WTC11 (cell line): ENCODE measurements at regions not wholly inside any gene's neighbourhood (a gene's known extent, or its start where the extent isn't known, plus 50 kb on each side); places are given as distances from the start of the nearest gene placed in this dataset.

Experiments used
- ATAC-seq: fragments of 200-7000 bp; cut with Tn5 transposase; 2 replicates; pipeline ENCODE4 v1.10.0; 2021; ENCODE audit warnings: mild to moderate bottlenecking, moderate library complexity
- CTCF ChIA-PET: fragments of 300-600 bp; sonication (Branson Sonifier 250); formaldehyde crosslinking; loops from one replicate; lab custom pipeline; 2021; ENCODE audit warnings: antibody characterized with exemption; lab: Charles Lee
- POLR2A ChIA-PET: fragments of 350-600 bp; sonication (Branson Sonifier 250); formaldehyde crosslinking; loops from one replicate; lab custom pipeline; 2021; ENCODE audit warnings: antibody characterized with exemption; lab: Charles Lee
- DNase-seq: peaks from one replicate; pipeline ENCODE4 v3.0.0; 2021; ENCODE audit warnings: low spot score
- H3K27ac Mint-ChIP-seq: 2 replicates; pipeline ENCODE4 v1.8.0; 2021; ENCODE audit warnings: mixed read lengths
- H3K27me3 Mint-ChIP-seq: 2 replicates; pipeline ENCODE4 v1.8.0; 2021; ENCODE audit warnings: low read depth, mild to moderate bottlenecking, moderate library complexity, mixed read lengths
- H3K36me3 Mint-ChIP-seq: 2 replicates; pipeline ENCODE4 v1.8.0; 2021; ENCODE audit warnings: mixed read lengths
- H3K4me1 Mint-ChIP-seq: 2 replicates; pipeline ENCODE4 v1.8.0; 2022; ENCODE audit warnings: mixed read lengths
- H3K4me3 Mint-ChIP-seq: 2 replicates; pipeline ENCODE4 v1.8.0; 2021; ENCODE audit warnings: mild to moderate bottlenecking, moderate library complexity, mixed read lengths
- H3K9me3 Mint-ChIP-seq: 2 replicates; pipeline ENCODE4 v1.8.0; 2021; ENCODE audit warnings: mixed read lengths
- CBFB ChIP-seq: sonication (generic); formaldehyde crosslinking; IDR thresholded peaks from 2 replicates; pipeline ENCODE4 v1.8.1; 2022; ENCODE audit warnings: mild to moderate bottlenecking, low read depth, missing genetic modification reagents
- ELF4 ChIP-seq: sonication (generic); formaldehyde crosslinking; IDR thresholded peaks from 2 replicates; pipeline ENCODE4 v1.8.1; 2022; ENCODE audit warnings: low read depth, mild to moderate bottlenecking, moderate library complexity, missing genetic modification reagents
- EMX1 ChIP-seq: fragments of 250-450 bp; sonication (Bioruptor Pico); IDR thresholded peaks from 2 replicates; pipeline ENCODE4 v1.8.0; 2021; ENCODE audit warnings: mild to moderate bottlenecking
- ETV6 ChIP-seq: sonication (generic); formaldehyde crosslinking; IDR thresholded peaks from 2 replicates; pipeline ENCODE4 v1.8.1; 2022; ENCODE audit warnings: mild to moderate bottlenecking, missing genetic modification reagents
- GRHL2 ChIP-seq: fragments of 250-450 bp; sonication (Bioruptor Pico); IDR thresholded peaks from 2 replicates; pipeline ENCODE4 v1.8.0; 2022; ENCODE audit warnings: mild to moderate bottlenecking, moderate library complexity; ENCODE audit not compliant: insufficient replicate concordance, severe bottlenecking
- HMGA2 ChIP-seq: fragments of 250-450 bp; sonication (Bioruptor Pico); IDR thresholded peaks from 2 replicates; pipeline ENCODE4 v1.4.0; 2021; ENCODE audit warnings: mild to moderate bottlenecking, moderate library complexity
- MYBL2 ChIP-seq: sonication (generic); formaldehyde crosslinking; IDR thresholded peaks from 2 replicates; pipeline ENCODE4 v1.8.1; 2023; ENCODE audit warnings: mild to moderate bottlenecking, moderate library complexity, missing genetic modification reagents
- NFATC4 ChIP-seq: fragments of 250-450 bp; sonication (Bioruptor Pico); IDR thresholded peaks from 2 replicates; pipeline ENCODE4 v1.9.0; 2021; ENCODE audit warnings: mild to moderate bottlenecking
- NFE2L1 ChIP-seq: sonication (generic); formaldehyde crosslinking; IDR thresholded peaks from 2 replicates; pipeline ENCODE4 v1.8.1; 2023; ENCODE audit warnings: missing genetic modification reagents
- TEAD1 ChIP-seq: sonication (generic); formaldehyde crosslinking; IDR thresholded peaks from 2 replicates; pipeline ENCODE4 v1.8.0; 2022; ENCODE audit warnings: mild to moderate bottlenecking, missing genetic modification reagents
- ZNF263 ChIP-seq: sonication (generic); formaldehyde crosslinking; IDR thresholded peaks from 2 replicates; pipeline ENCODE4 v1.8.1; 2022; ENCODE audit warnings: low read depth, mild to moderate bottlenecking, moderate library complexity, missing genetic modification reagents
- ZNF317 ChIP-seq: sonication (generic); formaldehyde crosslinking; IDR thresholded peaks from 2 replicates; pipeline ENCODE4 v1.8.1; 2023; ENCODE audit warnings: low read depth, mild to moderate bottlenecking, moderate library complexity, missing genetic modification reagents, borderline replicate concordance
- ZNF416 ChIP-seq: fragments of 250-450 bp; sonication (Bioruptor Pico); IDR thresholded peaks from 2 replicates; pipeline ENCODE4 v1.9.0; 2021; ENCODE audit warnings: mild to moderate bottlenecking, inconsistent platforms
- ZNF425 ChIP-seq: fragments of 250-450 bp; sonication (Bioruptor Pico); conservative IDR thresholded peaks from 2 replicates; pipeline ENCODE4 v1.9.0; 2021; ENCODE audit warnings: mild to moderate bottlenecking
- ZNF512 ChIP-seq: sonication (generic); formaldehyde crosslinking; IDR thresholded peaks from 2 replicates; pipeline ENCODE4 v1.8.1; 2022; ENCODE audit warnings: missing genetic modification reagents, borderline replicate concordance
- ZNF671 ChIP-seq: fragments of 250-450 bp; sonication (Bioruptor Pico); IDR thresholded peaks from 2 replicates; pipeline ENCODE4 v1.8.0; 2021; ENCODE audit warnings: mild to moderate bottlenecking
- TF ChIP-seq, protein P1 (sequence below): sonication (generic); formaldehyde crosslinking; IDR thresholded peaks from 2 replicates; pipeline ENCODE4 v1.8.1; 2023; ENCODE audit warnings: mild to moderate bottlenecking, moderate library complexity, missing genetic modification reagents
- TF ChIP-seq, protein P2 (sequence below): sonication (generic); formaldehyde crosslinking; IDR thresholded peaks from 2 replicates; pipeline ENCODE4 v1.8.1; 2023; ENCODE audit warnings: mild to moderate bottlenecking, missing genetic modification reagents
- TF ChIP-seq, protein P3 (sequence below): fragments of 200-600 bp; IDR thresholded peaks from 2 replicates; pipeline ENCODE4 v1.8.0; 2022; ENCODE audit warnings: antibody characterized with exemption
- TF ChIP-seq, protein P4 (sequence below): fragments of 250-450 bp; sonication (Bioruptor Pico); IDR thresholded peaks from 2 replicates; pipeline ENCODE4 v2.1.2; 2022; ENCODE audit warnings: mild to moderate bottlenecking, moderate library complexity

- ChIA-PET POLR2A (no interaction called here), CTCF (interaction anchor here (0.6 to 1.4 kb wide), 2 partner anchors 13 to 73 kb away, joined by 4 read pairs; no protein-coding TSS in a partner anchor)
- Mint-ChIP-seq H3K9me3 (no peaks in the 10 kb centered on the region), H3K27me3 (no peaks in the 10 kb centered on the region), H3K27ac (no peak overlapping the region), H3K36me3 (no peaks in the 10 kb centered on the region), H3K4me3 (no peak overlapping the region), H3K4me1 (peaks cover 22% of the 10 kb centered on the region)
- TF ChIP-seq ZNF671 (no peak), ZNF263 (CRISPR knock-in tag) (no peak), NFATC4 (no peak), NFE2L1 (CRISPR knock-in tag) (no peak), CBFB (CRISPR knock-in tag) (no peak), HMGA2 (CRISPR knock-in tag) (no peak), MYBL2 (CRISPR knock-in tag) (no peak), ELF4 (no peak), EMX1 (CRISPR knock-in tag) (no peak), ZNF317 (no peak), ETV6 (CRISPR knock-in tag) (no peak), ZNF416 (no peak), GRHL2 (CRISPR knock-in tag) (no peak), ZNF425 (no peak), ZNF512 (CRISPR knock-in tag) (no peak), TEAD1 (CRISPR knock-in tag) (no peak)
- TF ChIP-seq, protein P1, sequence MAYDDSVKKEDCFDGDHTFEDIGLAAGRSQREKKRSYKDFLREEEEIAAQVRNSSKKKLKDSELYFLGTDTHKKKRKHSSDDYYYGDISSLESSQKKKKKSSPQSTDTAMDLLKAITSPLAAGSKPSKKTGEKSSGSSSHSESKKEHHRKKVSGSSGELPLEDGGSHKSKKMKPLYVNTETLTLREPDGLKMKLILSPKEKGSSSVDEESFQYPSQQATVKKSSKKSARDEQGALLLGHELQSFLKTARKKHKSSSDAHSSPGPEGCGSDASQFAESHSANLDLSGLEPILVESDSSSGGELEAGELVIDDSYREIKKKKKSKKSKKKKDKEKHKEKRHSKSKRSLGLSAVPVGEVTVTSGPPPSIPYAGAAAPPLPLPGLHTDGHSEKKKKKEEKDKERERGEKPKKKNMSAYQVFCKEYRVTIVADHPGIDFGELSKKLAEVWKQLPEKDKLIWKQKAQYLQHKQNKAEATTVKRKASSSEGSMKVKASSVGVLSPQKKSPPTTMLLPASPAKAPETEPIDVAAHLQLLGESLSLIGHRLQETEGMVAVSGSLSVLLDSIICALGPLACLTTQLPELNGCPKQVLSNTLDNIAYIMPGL (CRISPR knock-in tag), result no peak
- TF ChIP-seq, protein P2, sequence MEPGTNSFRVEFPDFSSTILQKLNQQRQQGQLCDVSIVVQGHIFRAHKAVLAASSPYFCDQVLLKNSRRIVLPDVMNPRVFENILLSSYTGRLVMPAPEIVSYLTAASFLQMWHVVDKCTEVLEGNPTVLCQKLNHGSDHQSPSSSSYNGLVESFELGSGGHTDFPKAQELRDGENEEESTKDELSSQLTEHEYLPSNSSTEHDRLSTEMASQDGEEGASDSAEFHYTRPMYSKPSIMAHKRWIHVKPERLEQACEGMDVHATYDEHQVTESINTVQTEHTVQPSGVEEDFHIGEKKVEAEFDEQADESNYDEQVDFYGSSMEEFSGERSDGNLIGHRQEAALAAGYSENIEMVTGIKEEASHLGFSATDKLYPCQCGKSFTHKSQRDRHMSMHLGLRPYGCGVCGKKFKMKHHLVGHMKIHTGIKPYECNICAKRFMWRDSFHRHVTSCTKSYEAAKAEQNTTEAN (CRISPR knock-in tag), result no peak
- TF ChIP-seq, protein P3, sequence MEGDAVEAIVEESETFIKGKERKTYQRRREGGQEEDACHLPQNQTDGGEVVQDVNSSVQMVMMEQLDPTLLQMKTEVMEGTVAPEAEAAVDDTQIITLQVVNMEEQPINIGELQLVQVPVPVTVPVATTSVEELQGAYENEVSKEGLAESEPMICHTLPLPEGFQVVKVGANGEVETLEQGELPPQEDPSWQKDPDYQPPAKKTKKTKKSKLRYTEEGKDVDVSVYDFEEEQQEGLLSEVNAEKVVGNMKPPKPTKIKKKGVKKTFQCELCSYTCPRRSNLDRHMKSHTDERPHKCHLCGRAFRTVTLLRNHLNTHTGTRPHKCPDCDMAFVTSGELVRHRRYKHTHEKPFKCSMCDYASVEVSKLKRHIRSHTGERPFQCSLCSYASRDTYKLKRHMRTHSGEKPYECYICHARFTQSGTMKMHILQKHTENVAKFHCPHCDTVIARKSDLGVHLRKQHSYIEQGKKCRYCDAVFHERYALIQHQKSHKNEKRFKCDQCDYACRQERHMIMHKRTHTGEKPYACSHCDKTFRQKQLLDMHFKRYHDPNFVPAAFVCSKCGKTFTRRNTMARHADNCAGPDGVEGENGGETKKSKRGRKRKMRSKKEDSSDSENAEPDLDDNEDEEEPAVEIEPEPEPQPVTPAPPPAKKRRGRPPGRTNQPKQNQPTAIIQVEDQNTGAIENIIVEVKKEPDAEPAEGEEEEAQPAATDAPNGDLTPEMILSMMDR, result no peak
- TF ChIP-seq, protein P4, sequence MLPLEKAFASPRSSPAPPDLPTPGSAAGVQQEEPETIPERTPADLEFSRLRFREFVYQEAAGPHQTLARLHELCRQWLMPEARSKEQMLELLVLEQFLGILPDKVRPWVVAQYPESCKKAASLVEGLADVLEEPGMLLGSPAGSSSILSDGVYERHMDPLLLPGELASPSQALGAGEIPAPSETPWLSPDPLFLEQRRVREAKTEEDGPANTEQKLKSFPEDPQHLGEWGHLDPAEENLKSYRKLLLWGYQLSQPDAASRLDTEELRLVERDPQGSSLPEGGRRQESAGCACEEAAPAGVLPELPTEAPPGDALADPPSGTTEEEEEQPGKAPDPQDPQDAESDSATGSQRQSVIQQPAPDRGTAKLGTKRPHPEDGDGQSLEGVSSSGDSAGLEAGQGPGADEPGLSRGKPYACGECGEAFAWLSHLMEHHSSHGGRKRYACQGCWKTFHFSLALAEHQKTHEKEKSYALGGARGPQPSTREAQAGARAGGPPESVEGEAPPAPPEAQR, result no peak
- DNase-seq (no peak), ATAC-seq (no peak)
Observed at GRCh38 chr11:80819271-80819670, 1378.4 kb upstream of the TENM4 start.
